RPMI8226 (cell line): ENCODE measurements at regions not wholly inside any gene's neighbourhood (a gene's known extent, or its start where the extent isn't known, plus 50 kb on each side); places are given as distances from the start of the nearest gene placed in this dataset.

Source experiments
- DNase-seq: peaks from one replicate; pipeline ENCODE4 v3.0.0-alpha.2; 2015

DNA sequence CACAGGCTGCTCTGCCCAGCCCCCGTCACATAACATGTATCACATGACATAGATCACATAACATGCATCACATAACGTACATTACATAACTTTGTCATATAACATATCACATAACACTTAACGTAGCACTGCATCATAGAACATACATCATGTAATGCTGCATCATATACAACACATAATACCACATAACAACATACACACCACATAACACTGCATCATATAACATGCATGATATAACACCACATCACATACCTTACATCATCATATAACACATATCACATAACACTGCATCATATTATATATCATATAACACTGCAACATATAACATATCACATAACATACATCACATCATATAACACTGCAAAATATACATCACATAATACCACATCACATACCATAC is 83.8 kb downstream of the AXIN2 start:
- DNase-seq, result no peak

- no peak for DNase-seq
Observed at GRCh38 chr17:65474660-65475059, 86.8 kb downstream of the AXIN2 start.

DNA sequence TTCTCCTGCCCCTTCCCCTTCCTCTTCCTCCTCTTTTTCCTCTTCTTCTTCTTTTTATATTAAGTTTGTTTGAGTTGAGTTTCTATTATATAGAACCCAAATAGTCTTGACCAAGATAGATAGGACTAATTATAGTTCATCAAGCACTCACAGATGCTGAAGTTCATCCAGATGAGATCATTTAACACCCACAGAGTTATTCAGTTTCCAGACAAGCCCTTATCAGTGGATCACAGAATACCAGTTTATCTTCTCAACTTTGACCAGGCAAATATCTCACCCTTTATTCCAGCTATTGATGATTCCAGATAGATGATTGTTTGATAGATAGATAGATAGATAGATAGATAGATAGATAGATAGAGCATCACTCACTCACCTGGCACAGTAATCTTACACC is 87.5 kb downstream of the AXIN2 start:
- no peak for DNase-seq

- DNase-seq, result no peak
Observed at GRCh38 chr17:65473363-65473762, 88.1 kb downstream of the AXIN2 start.

DNA sequence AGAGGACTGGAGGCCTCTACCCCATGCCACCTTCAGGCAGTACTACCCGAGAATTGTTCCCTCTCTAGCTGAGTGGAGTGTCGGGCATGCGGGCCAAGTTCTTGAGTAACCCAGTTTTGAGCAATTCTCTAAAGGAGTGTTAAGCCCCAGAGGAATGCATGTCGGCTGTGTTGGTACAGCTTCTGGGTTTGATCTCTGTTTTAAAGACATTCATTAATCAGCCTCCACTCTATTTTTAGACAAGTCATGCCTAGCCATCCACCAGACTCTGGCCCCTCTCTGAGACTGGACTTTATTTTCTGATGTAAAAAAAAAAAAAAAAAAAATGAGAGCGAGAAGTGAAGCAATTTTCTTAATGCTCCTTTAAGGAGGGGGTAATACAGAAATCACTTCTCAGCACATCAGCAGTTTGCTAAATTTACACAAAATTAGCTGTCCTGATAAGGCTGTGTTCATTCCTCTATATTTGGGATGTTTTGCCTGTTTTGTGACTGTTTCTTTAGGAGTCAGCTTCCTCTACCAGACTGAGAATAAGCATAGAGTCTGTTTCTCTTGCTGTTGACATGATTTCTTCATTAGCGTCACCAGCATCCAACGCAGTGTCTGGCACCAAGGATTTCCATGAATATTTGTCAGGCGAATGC is 88.7 kb downstream of the AXIN2 start:
- no peak for DNase-seq

DNA sequence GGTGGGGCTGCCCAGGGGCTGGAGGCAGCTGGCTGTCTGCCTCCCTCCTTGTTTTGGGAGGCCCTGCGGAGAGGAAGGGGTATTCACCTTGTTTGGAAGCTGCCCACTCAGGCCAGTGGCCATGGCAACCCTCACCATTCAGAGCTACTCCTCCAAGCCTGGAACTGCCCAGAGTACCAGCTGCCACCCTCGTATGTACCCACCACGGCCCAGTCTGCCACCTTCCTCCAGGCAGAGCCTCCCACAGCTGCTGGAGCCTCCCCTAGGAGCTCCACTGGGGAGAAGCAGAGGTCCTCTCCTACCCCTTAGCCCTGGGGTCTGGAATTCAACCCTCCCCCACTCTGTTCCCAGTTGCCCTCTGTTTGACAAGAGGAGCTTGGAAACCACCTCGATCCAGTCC is 90.7 kb downstream of the AXIN2 start:
- DNase-seq, result no peak

DNA sequence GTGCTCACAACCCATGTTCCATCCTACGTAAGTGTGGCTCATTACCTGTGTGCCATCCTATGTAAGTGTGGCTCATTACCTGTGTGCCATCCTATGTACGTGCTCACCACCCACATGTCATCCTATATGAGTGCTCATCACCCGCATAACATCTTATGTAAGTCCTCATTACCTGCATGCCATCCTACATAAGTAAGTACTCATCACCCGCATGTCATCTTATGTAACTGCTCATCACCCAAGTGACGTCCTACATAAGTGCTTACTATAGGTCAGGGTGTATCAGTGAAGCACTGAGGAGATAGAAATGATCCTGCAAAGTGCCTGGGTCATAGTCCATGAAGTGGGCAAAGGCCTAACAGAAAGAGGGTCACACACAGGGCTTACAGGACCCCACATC is 93.1 kb downstream of the AXIN2 start:
- no peak for DNase-seq

GRCh38 chr17:65467156-65467555 is 94.3 kb downstream of the AXIN2 start:
- no peak for DNase-seq

DNA sequence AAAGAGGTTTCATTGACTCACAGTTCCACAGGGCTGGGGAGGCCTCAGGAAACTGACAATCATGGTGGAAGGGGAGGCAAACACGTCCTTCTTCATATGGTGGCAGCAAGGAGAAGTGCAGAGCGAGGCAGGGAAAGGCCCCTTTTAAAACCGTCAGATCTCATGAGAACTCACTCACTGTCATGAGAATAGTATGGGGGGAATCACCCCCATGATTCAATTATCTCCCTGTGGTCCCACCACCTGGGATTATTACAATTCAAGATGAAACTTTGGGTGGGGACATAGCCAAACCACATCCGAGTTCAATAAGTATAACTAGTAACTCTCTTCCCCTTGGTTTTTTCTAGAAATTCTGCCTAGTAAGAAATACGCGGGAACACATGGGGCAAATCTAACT is 94.9 kb downstream of the AXIN2 start:
- no peak for DNase-seq

DNA sequence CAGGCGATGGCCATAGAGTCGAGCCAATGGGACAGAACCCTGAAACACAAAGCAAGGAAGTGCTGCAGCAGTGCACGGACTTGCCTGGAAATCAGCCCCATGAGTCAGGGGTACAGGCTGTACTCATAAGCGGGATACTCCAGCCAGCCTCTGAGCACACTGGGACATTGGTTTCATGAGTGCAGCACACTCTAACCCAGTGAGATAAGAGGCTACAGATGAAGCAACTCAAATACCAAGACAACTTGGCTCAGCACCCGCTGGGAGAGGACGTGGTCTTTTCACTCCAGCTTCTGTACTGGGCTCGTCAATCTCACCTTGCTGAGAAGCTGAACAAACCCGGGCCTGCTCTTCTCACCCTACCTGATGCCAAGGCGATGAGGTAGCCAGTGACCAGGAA is 98.2 kb downstream of the AXIN2 start:
- DNase-seq, result no peak

DNA sequence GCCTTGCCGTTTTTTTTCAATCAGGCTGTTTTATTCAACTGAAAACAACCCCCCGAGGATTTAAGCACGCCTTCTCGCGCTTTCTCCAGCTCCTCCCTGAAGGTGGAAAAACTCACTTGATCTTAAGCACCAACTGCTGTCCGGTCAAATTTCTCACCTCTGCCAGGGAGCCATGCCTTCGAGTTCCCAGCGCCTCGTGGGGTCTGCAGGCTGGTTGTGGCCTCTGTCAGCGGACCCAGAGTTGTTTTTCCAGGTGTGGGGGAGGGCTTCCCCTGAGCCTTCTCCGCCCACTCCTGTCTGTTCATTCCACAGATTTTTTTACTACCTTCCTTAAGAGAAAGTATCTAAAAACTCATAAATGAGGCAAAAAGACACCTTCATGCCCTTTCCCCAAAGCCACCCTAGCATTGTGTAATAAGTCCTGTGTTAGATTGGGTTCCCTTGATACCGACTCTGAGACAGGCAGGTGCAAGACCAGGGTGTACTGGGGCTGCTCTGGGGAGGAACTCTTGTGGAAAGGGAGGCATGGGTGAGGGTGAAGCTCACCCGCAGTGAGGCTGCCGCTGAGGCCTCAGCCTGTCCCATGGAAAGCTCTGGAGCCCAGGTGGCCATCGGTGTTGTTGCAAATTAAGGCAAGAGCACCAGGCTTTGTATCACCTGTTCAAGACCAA is 101.6 kb downstream of the AXIN2 start:
- DNase-seq, result peak; percentile 28

GRCh38 chr17:65457635-65458257 is 103.7 kb downstream of the AXIN2 start:
- DNase-seq, result no peak

- DNase-seq, result no peak
Observed at GRCh38 chr17:65457183-65457582, 104.3 kb downstream of the AXIN2 start.

GRCh38 chr17:65456368-65457151 is 104.9 kb downstream of the AXIN2 start:
- no peak for DNase-seq

DNA sequence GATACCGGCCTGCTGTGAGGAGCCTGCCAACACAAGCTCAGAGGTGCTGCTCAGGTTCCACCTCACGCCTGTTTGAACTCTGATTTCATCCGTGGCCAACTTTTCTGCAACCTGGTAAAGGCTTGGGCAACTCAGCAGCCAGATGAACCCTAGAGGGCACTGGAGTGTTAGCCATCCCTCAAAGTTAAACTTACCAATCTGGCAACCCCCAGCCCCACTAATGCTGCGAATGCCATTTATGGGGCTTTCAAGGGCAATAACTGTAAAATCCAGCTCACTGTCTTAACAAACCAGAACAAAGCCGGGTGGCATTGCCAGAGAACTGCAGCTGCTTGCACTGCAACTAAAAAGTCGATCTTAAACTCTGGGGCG is 105.5 kb downstream of the AXIN2 start:
- DNase-seq, result peak; percentile 58

- DNase-seq, result no peak
Observed at GRCh38 chr17:65455154-65455971, 106.1 kb downstream of the AXIN2 start.

- no peak for DNase-seq
Observed at GRCh38 chr17:65453204-65453931, 108.1 kb downstream of the AXIN2 start.

GRCh38 chr17:65449495-65449894 is 112.0 kb downstream of the AXIN2 start:
- peak; percentile 69 for DNase-seq

DNA sequence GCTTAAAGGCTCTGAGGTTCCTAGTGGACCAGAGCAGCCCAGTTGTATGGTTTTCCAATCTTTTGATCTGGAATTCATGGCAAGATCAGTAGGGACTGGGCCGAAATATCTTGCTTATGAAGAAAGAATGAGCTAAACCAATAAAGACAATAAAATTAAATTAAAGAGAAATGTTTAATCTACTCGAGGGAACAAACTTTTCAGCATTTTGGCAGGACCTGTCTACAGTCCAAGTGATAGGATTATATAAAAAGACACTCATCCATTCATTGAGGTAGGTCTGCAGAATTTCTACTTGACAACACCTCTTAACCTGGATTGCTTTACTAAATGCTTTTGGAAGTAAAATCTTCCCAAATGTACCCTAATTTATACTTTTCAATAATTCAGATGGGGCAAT is 113.6 kb downstream of the AXIN2 start:
- DNase-seq, result no peak

DNA sequence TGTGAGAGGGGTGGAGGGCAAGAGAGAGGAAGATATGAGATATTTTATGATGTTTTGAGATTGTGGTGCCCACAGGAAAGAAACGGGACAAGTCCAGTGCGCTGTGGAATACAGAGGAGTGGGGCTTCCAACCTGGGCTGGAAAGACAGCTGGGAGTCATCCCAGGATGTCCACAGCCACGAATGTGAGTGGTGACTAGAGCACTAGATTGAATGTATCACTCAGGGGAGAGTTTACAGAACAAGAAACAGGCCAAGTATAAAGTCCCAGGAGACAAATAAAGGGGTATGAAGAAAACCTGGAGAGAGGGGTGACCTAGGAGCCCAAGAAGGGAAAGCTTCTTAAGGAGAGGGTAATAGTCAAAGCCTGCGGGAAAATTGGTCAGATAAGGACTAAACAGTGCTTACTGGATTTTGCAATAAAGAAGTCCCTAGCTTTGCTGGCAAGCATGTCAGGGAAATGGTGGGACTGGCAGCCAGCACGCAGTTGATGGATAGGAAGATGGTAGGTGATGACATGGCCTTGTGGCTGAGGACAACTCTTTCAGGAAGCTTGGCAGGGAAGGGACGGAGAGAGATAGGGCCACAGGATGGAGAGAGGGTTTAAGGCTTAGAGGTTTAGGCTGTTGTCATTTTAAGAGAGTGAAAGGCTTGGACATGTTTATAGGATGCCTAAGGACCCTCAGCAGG is 114.5 kb downstream of the AXIN2 start:
- no peak for DNase-seq

DNA sequence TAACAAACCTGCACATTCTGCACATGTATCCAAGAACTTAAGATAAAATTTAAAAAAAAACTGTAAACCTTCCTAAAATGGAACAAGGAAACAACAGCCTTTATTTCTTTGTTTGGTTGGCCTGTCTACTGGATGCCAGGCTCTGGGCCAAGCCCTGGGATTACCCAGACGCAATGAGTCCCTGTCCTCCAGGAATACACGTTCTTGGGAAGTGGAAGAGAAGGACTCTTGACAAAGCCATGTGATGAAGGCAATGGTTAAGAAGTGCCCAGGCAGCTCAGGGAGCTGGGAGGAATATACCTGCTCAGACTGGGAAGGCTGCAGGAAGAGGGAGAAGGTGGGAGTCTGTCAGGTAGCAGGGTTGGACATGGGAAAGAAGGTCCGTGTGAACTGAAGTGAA is 115.4 kb downstream of the AXIN2 start:
- no peak for DNase-seq

DNA sequence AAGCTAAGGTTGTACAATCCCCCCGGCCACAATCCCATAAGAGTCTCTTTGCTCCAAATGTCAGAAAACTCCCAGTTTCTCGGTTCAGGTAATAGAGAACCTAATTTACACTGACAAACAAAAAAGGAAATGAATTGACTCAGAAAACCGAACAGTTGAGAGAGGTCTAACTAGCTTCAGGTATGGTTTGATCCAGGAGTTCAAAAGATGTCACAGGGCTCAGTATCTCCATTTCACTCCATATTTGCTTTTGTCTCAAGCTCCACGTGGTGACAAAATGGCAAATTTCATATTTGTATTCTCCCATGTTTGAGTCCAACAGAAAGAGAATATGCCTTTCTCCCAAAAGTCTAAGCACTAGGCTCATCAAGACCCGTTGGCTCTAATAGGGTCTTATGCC is 117.4 kb downstream of the AXIN2 start:
- no peak for DNase-seq
